H9 (cell line): ENCODE measurements at regions not wholly inside any gene's neighbourhood (a gene's known extent, or its start where the extent isn't known, plus 50 kb on each side); places are given as distances from the start of the nearest gene placed in this dataset.

Experiments used
- DNase-seq: peaks from one replicate; pipeline ENCODE4 v3.0.0-alpha.2; 2017
- H2AFZ ChIP-seq: one replicate; pipeline ENCODE4 v1.6.1; 2013; ENCODE audit warnings: mild to moderate bottlenecking, low read length, control low read depth, moderate library complexity
- H2AK5ac ChIP-seq: 2 replicates; pipeline ENCODE4 v1.6.1; 2013; ENCODE audit warnings: low read length, control low read depth, mixed read lengths; ENCODE audit not compliant: insufficient read length
- H2BK120ac ChIP-seq: one replicate; pipeline ENCODE4 v1.6.1; 2013; ENCODE audit warnings: low read depth, mild to moderate bottlenecking, low read length, control low read depth, inconsistent platforms; ENCODE audit not compliant: poor library complexity, severe bottlenecking
- H2BK12ac ChIP-seq: 2 replicates; pipeline ENCODE4 v1.6.1; 2013; ENCODE audit warnings: low read length, control low read depth, mixed read lengths, low read depth; ENCODE audit not compliant: insufficient read length
- H2BK15ac ChIP-seq: 2 replicates; pipeline ENCODE4 v1.6.1; 2013; ENCODE audit warnings: low read depth, low read length, control low read depth
- H2BK20ac ChIP-seq: one replicate; pipeline ENCODE4 v1.6.1; 2013; ENCODE audit warnings: low read depth, mild to moderate bottlenecking, low read length, control low read depth, inconsistent platforms; ENCODE audit not compliant: poor library complexity, severe bottlenecking
- H2BK5ac ChIP-seq: 2 replicates; pipeline ENCODE4 v1.6.1; 2013; ENCODE audit warnings: low read length, control low read depth, mixed read lengths; ENCODE audit not compliant: insufficient read length
- H3K14ac ChIP-seq: 2 replicates; pipeline ENCODE4 v1.6.1; 2013; ENCODE audit warnings: low read length, control low read depth; ENCODE audit not compliant: insufficient read depth
- H3K18ac ChIP-seq: 2 replicates; pipeline ENCODE4 v1.6.1; 2013; ENCODE audit warnings: low read depth, mild to moderate bottlenecking, mixed read lengths, low read length, control low read depth; ENCODE audit not compliant: insufficient read length
- H3K23ac ChIP-seq: 2 replicates; pipeline ENCODE4 v1.6.1; 2013; ENCODE audit warnings: low read length, control low read depth, mixed read lengths, low read depth; ENCODE audit not compliant: insufficient read length
- H3K23me2 ChIP-seq: 2 replicates; pipeline ENCODE4 v1.6.1; 2013; ENCODE audit warnings: low read depth, mild to moderate bottlenecking, mixed read lengths, low read length, control low read depth; ENCODE audit not compliant: insufficient read length, poor library complexity, severe bottlenecking
- H3K27ac ChIP-seq: 2 replicates; pipeline ENCODE4 v1.5.1; 2013; ENCODE audit warnings: low read length, control low read depth, mixed read lengths, low read depth; ENCODE audit not compliant: insufficient read length
- H3K27me3 ChIP-seq: 2 replicates; pipeline ENCODE4 v1.6.1; 2013; ENCODE audit warnings: low read length, control low read depth, inconsistent platforms; ENCODE audit not compliant: insufficient read depth
- H3K4ac ChIP-seq: 2 replicates; pipeline ENCODE4 v1.6.1; 2013; ENCODE audit warnings: low read depth, mild to moderate bottlenecking, control low read depth, inconsistent platforms, low read length, moderate library complexity
- H3K4me1 ChIP-seq: 2 replicates; pipeline ENCODE4 v1.6.1; 2013; ENCODE audit warnings: low read length, control low read depth, inconsistent platforms; ENCODE audit not compliant: insufficient read depth
- H3K4me2 ChIP-seq: 2 replicates; pipeline ENCODE4 v1.6.1; 2013; ENCODE audit warnings: low read length, control low read depth, mixed read lengths; ENCODE audit not compliant: insufficient read length, insufficient read depth
- H3K56ac ChIP-seq: 2 replicates; pipeline ENCODE4 v1.6.1; 2013; ENCODE audit warnings: low read depth, mild to moderate bottlenecking, mixed read lengths, low read length, control low read depth; ENCODE audit not compliant: insufficient read length
- H3K79me1 ChIP-seq: 2 replicates; pipeline ENCODE4 v1.6.1; 2013; ENCODE audit warnings: low read depth, mild to moderate bottlenecking, moderate library complexity, low read length, control low read depth, inconsistent platforms; ENCODE audit not compliant: insufficient read depth, poor library complexity, severe bottlenecking
- H3K79me2 ChIP-seq: 2 replicates; pipeline ENCODE4 v1.6.1; 2013; ENCODE audit warnings: low read length, control low read depth, inconsistent platforms; ENCODE audit not compliant: insufficient read depth
- H3K9ac ChIP-seq: 2 replicates; pipeline ENCODE4 v1.6.1; 2013; ENCODE audit warnings: low read length, control low read depth, mixed read lengths; ENCODE audit not compliant: insufficient read length; ENCODE audit errors: extremely low read depth
- H3K9me3 ChIP-seq: one replicate; pipeline ENCODE4 v1.6.1; 2013; ENCODE audit warnings: low read depth, low read length, inconsistent platforms; ENCODE audit not compliant: control insufficient read depth
- H3T11ph ChIP-seq: one replicate; pipeline ENCODE4 v1.6.1; 2013; ENCODE audit warnings: mild to moderate bottlenecking, low read length, control low read depth, inconsistent platforms
- H4K20me1 ChIP-seq: one replicate; pipeline ENCODE4 v1.6.1; 2013; ENCODE audit not compliant: control insufficient read depth, insufficient read length, insufficient read depth
- H4K5ac ChIP-seq: 2 replicates; pipeline ENCODE4 v1.6.1; 2013; ENCODE audit warnings: low read depth, mild to moderate bottlenecking, mixed read lengths, low read length, control low read depth; ENCODE audit not compliant: insufficient read length
- H4K8ac ChIP-seq: replicated peaks from 2 replicates; pipeline ENCODE4 v1.6.1; 2013; ENCODE audit warnings: low read length, control low read depth, mixed read lengths, low read depth; ENCODE audit not compliant: insufficient read length
- H4K91ac ChIP-seq: 2 replicates; pipeline ENCODE4 v1.6.1; 2013; ENCODE audit warnings: low read depth, mild to moderate bottlenecking, moderate library complexity, mixed read lengths, low read length, control low read depth; ENCODE audit not compliant: insufficient read length
- H3K27ac Mint-ChIP-seq, 3 experiments: 2 replicates in 2 of 3; 3 replicates in 1 of 3; pipeline ENCODE4 v1.8.0; 2020 to 2021; ENCODE audit warnings: mixed read lengths in 3 of 3, mild to moderate bottlenecking in 1 of 3, moderate library complexity in 1 of 3
- H3K27me3 Mint-ChIP-seq: 2 replicates; pipeline ENCODE4 v1.8.0; 2021; ENCODE audit warnings: low read depth, mild to moderate bottlenecking, moderate library complexity, mixed read lengths
- H3K36me3 Mint-ChIP-seq, 3 experiments: 2 replicates in 2 of 3; 3 replicates in 1 of 3; pipeline ENCODE4 v1.8.0; 2020 to 2021; ENCODE audit warnings: low read depth in 3 of 3, mixed read lengths in 3 of 3; ENCODE audit not compliant: insufficient read depth in 1 of 3
- H3K4me1 Mint-ChIP-seq, 2 experiments: 2 replicates each; pipeline ENCODE4 v1.8.0; 2020; ENCODE audit warnings: mixed read lengths in 2 of 2
- H3K4me3 Mint-ChIP-seq, 2 experiments: 2 replicates in 1 of 2; 3 replicates in 1 of 2; pipeline ENCODE4 v1.8.0; 2020 to 2021; ENCODE audit warnings: mild to moderate bottlenecking in 2 of 2, mixed read lengths in 2 of 2, moderate library complexity in 1 of 2
- H3K9me3 Mint-ChIP-seq, 2 experiments: 2 replicates in 1 of 2; 3 replicates in 1 of 2; pipeline ENCODE4 v1.8.0; 2020; ENCODE audit warnings: mild to moderate bottlenecking in 2 of 2, mixed read lengths in 2 of 2, moderate library complexity in 1 of 2
- CTCF ChIP-seq: fragments of 200-600 bp; sonication (generic); conservative IDR thresholded peaks from 3 replicates; pipeline ENCODE4 v1.8.0; 2021; ENCODE audit warnings: antibody characterized with exemption, mild to moderate bottlenecking
- WGBS: extraction: QIAGEN DNeasy Blood & Tissue Kit; methylation state at CpG from one replicate; pipeline ENCODE4 v1.1.7; 2013; ENCODE audit warnings: missing lambda C conversion rate, low lambda C conversion rate, mixed read lengths; ENCODE audit not compliant: insufficient read length; ENCODE audit errors: extremely low coverage; 5-methylcytosine and 5-hydroxymethylcytosine counted together

DNA sequence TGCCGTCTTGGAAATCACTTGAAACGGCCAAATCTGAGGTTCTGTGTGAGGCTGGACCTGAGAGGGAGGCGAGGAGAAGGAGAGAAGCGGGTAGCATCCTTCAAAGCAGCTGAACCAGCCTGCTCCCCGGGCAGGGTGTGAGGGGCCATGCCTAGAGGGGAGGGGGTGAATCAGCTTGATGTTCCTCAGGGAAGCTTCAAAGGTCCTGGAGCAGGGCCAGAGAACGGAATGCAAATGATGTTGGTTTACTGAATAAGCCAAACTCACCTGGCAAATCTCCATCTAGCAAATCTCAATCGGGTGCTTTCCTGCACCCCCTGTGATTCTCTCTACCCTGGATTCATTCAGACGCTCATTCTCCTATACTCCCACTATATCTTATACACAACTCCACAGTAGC lies 226.9 kb downstream of the WDR11 start:
- no peak overlapping the region for H2AFZ ChIP-seq
- H3K23me2 ChIP-seq = no peaks in the 10 kb centered on the region
- no peak overlapping the region for H3K27ac Mint-ChIP-seq
- no peak overlapping the region for H4K8ac ChIP-seq
- no peak overlapping the region for H3T11ph ChIP-seq
- H2BK12ac ChIP-seq = no peak overlapping the region
- no peak overlapping the region for H3K18ac ChIP-seq
- H3K4me2 ChIP-seq = no peak overlapping the region
- peaks cover 2% of the 10 kb centered on the region in 2 experiments; a peak in 2 of 5 replicates for H3K9me3 Mint-ChIP-seq
- no peak overlapping the region for H3K14ac ChIP-seq
- no peak overlapping the region for H2AK5ac ChIP-seq
- TF ChIP-seq CTCF = no peak
- H3K27me3 Mint-ChIP-seq = no peaks in the 10 kb centered on the region; the same call in none of the 2 replicates
- no peak overlapping the region for H3K9ac ChIP-seq
- no peak overlapping the region for H3K27ac ChIP-seq
- no peak overlapping the region for H3K4ac ChIP-seq
- H3K4me1 ChIP-seq = peaks cover 3% of the 10 kb centered on the region; the same call in 1 of the 2 replicates
- H3K79me1 ChIP-seq = no peaks in the 10 kb centered on the region
- no peak overlapping the region for H3K56ac ChIP-seq
- H2BK120ac ChIP-seq = no peak overlapping the region
- H2BK5ac ChIP-seq = no peak overlapping the region
- H3K9me3 ChIP-seq = no peaks in the 10 kb centered on the region
- DNase-seq = no peak
- no peaks in the 10 kb centered on the region for H3K79me2 ChIP-seq
- H3K23ac ChIP-seq = no peak overlapping the region
- H2BK20ac ChIP-seq = no peak overlapping the region
- H4K5ac ChIP-seq = no peak overlapping the region
- no peak overlapping the region for H3K4me3 Mint-ChIP-seq
- no CpG with 5 or more reads among the region's 8 CpGs for WGBS
- no peaks in the 10 kb centered on the region for H3K27me3 ChIP-seq
- peaks cover 0 to 6% (median 0%) of the 10 kb centered on the region in 3 experiments; a peak in 1 of 7 replicates for H3K36me3 Mint-ChIP-seq
- H4K20me1 ChIP-seq = no peaks in the 10 kb centered on the region
- H3K4me1 Mint-ChIP-seq = peaks cover 17% of the 10 kb centered on the region in 2 experiments
- H2BK15ac ChIP-seq = no peak overlapping the region
- no peak overlapping the region for H4K91ac ChIP-seq
